Adipocyte (in vitro differentiated cells): ENCODE measurements at regions not wholly inside any gene's neighbourhood (a gene's known extent, or its start where the extent isn't known, plus 50 kb on each side); places are given as distances from the start of the nearest gene placed in this dataset.

Source experiments
- DNase-seq: peaks from one replicate; pipeline ENCODE4 v3.0.0-alpha.2; 2015; ENCODE audit warnings: low read depth
- H3K27me3 ChIP-seq: replicated peaks from 2 replicates; pipeline ENCODE4 v1.7.0; 2013; ENCODE audit warnings: mild to moderate bottlenecking, low read length, moderate library complexity; ENCODE audit not compliant: control insufficient read depth, insufficient read depth
- H3K36me3 ChIP-seq: 2 replicates; pipeline ENCODE4 v1.7.0; 2013; ENCODE audit warnings: low read length, mild to moderate bottlenecking, moderate library complexity; ENCODE audit not compliant: control insufficient read depth, insufficient read depth, severe bottlenecking
- H3K4me1 ChIP-seq: 2 replicates; pipeline ENCODE4 v1.7.0; 2013; ENCODE audit warnings: mild to moderate bottlenecking, low read length, moderate library complexity; ENCODE audit not compliant: control insufficient read depth, insufficient read depth
- H3K4me3 ChIP-seq: 2 replicates; pipeline ENCODE4 v1.7.0; 2013; ENCODE audit warnings: mild to moderate bottlenecking, low read length, moderate library complexity
- H3K9ac ChIP-seq: 2 replicates; pipeline ENCODE4 v1.7.0; 2013; ENCODE audit warnings: mild to moderate bottlenecking, low read length, moderate library complexity
- H3K9me3 ChIP-seq: 2 replicates; pipeline ENCODE4 v1.7.0; 2013; ENCODE audit warnings: mild to moderate bottlenecking, low read length, moderate library complexity; ENCODE audit not compliant: control insufficient read depth

GRCh38 chr14:34241185-34241711 lies 220.8 kb downstream of the SPTSSA start:
- no peaks in the 10 kb centered on the region for H3K36me3 ChIP-seq
- no peak overlapping the region for H3K4me3 ChIP-seq
- H3K27me3 ChIP-seq = peaks cover 26% of the 10 kb centered on the region
- H3K9me3 ChIP-seq = no peaks in the 10 kb centered on the region
- no peak for DNase-seq
- H3K4me1 ChIP-seq = no peaks in the 10 kb centered on the region
- no peak overlapping the region for H3K9ac ChIP-seq

GRCh38 chr14:34238610-34239009 lies 223.4 kb downstream of the SPTSSA start:
- H3K4me1 ChIP-seq = no peaks in the 10 kb centered on the region

GRCh38 chr14:34237677-34238076 lies 224.4 kb downstream of the SPTSSA start:
- Histone ChIP-seq H3K9me3 (no peaks in the 10 kb centered on the region), H3K4me3 (no peak overlapping the region)

More at GRCh38 chr14:34238610-34239009, 223.4 kb downstream of the SPTSSA start:
- H3K36me3 ChIP-seq = no peaks in the 10 kb centered on the region
- H3K9ac ChIP-seq = no peak overlapping the region
- no peaks in the 10 kb centered on the region for H3K9me3 ChIP-seq
- peaks cover 15% of the 10 kb centered on the region for H3K27me3 ChIP-seq
- DNase-seq = no peak
- no peak overlapping the region for H3K4me3 ChIP-seq

DNA sequence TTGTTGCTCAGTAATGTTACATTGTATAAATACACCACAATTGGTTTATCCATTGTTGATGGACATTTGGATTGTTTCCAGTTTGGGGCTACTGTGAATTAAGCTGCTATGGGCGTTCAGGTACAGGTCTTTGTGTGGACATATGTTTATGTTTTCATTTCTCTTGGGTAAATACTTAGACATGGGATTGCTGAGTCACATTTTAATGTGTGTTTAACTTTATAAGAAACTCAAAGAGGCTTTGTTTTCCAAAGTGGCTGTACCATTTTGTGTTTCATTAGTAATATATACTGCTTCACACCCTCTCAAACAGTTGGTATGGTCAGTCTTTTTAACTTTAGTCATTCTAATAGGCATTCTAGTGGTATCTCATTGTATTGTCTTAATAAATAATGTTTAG lies 225.0 kb downstream of the SPTSSA start:
- Histone ChIP-seq H3K36me3 (no peaks in the 10 kb centered on the region), H3K4me1 (no peaks in the 10 kb centered on the region), H3K4me3 (no peak overlapping the region), H3K9me3 (no peaks in the 10 kb centered on the region), H3K27me3 (peaks cover 7% of the 10 kb centered on the region), H3K9ac (no peak overlapping the region)
- DNase-seq = no peak

More at GRCh38 chr14:34237677-34238076, 224.4 kb downstream of the SPTSSA start:
- Histone ChIP-seq H3K27me3 (peaks cover 10% of the 10 kb centered on the region), H3K4me1 (no peaks in the 10 kb centered on the region), H3K9ac (no peak overlapping the region), H3K36me3 (no peaks in the 10 kb centered on the region)
- no peak for DNase-seq

GRCh38 chr14:34235643-34236300 lies 226.3 kb downstream of the SPTSSA start:
- Histone ChIP-seq H3K4me3 (no peak overlapping the region), H3K27me3 (no peaks in the 10 kb centered on the region), H3K9me3 (no peaks in the 10 kb centered on the region), H3K4me1 (no peaks in the 10 kb centered on the region), H3K9ac (no peak overlapping the region), H3K36me3 (no peaks in the 10 kb centered on the region)
- no peak for DNase-seq

DNA sequence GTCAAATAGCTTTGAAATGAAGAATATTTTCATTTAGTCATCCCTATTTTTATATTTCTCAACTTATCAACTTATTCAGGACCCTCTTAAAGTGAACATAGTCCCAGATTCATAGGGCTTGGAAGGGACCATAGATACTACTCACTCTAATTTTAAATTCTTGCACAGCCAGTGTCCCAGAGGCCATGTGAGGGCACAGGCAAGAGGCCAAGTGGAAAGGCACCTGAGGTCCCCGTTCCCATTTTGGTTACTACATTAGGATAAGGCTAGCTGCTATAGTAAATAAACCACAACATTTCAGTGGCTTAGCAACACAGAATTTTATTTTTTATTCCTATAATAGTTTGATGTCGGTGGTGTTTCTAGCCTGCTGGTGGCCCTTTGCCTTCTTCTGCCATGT lies 227.8 kb downstream of the SPTSSA start:
- no peak for DNase-seq
- H3K9ac ChIP-seq = no peak overlapping the region
- no peaks in the 10 kb centered on the region for H3K36me3 ChIP-seq
- H3K27me3 ChIP-seq = no peaks in the 10 kb centered on the region
- no peaks in the 10 kb centered on the region for H3K4me1 ChIP-seq
- H3K4me3 ChIP-seq = no peak overlapping the region
- H3K9me3 ChIP-seq = no peaks in the 10 kb centered on the region

DNA sequence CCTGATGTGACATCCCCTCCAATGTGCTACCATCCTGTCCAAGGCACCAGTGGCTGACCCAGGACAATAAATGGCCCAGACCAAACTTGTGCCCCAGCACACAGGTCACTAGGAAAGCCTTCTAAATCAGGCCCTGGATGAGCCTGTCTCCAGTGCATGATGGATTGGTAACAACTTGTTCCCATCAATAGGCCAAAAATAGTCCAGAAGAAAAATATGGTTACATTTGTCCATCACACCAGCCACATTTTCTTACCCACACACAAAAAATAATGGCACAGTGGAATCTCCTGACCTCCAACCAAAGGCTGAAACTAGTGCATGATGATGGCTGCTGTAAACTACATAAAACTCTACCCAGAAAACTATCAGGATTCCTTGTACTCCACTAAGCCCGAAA lies 228.4 kb downstream of the SPTSSA start:
- Histone ChIP-seq H3K9me3 (no peaks in the 10 kb centered on the region), H3K9ac (no peak overlapping the region), H3K27me3 (no peaks in the 10 kb centered on the region), H3K4me1 (no peaks in the 10 kb centered on the region), H3K4me3 (no peak overlapping the region), H3K36me3 (no peaks in the 10 kb centered on the region)
- no peak for DNase-seq

DNA sequence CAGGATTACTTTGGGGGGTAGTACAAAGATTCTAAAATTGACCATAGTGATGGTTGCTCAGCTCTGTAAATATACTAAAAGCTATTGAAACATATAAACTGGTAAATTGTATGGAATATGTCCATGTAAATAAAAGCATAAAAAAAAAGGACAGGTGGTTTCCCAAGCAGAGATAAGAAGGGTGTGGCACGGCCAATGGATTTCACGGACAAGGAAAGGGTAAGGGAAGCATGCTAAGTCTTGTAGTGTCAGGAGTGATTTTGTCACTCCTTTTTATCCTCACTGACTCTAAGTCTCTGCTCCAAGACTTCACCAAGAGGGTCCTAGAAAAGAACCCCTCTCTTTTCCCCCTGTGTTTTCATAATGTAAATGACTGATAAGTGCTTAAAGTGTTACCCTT lies 229.2 kb downstream of the SPTSSA start:
- Histone ChIP-seq H3K4me3 (no peak overlapping the region), H3K9me3 (no peaks in the 10 kb centered on the region), H3K36me3 (no peaks in the 10 kb centered on the region), H3K27me3 (no peaks in the 10 kb centered on the region), H3K4me1 (peaks cover 2% of the 10 kb centered on the region), H3K9ac (no peak overlapping the region)
- DNase-seq = no peak

DNA sequence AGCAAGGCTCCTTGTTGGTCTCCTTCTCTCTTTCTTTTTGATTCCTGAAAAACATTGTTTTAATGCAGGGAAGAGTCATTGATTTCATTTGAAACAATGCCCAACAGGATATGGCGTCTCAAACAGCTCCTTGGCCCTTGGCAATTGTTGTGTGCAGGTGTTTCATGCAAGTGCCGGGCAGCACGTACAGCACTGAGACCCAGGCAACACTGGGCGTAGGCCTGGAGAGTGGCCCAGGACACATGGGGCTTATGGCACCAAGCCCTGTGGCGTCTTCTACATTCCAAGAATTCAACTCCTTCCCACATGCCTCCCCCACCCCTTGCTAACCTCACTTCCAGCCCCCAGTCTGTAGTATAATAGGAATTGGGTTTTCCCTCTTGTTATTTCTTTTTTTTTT lies 230.4 kb downstream of the SPTSSA start:
- no peaks in the 10 kb centered on the region for H3K36me3 ChIP-seq
- H3K9me3 ChIP-seq = no peaks in the 10 kb centered on the region
- DNase-seq = no peak
- H3K27me3 ChIP-seq = no peaks in the 10 kb centered on the region
- no peak overlapping the region for H3K9ac ChIP-seq
- H3K4me3 ChIP-seq = no peak overlapping the region
- H3K4me1 ChIP-seq = peaks cover 2% of the 10 kb centered on the region

- Histone ChIP-seq H3K27me3 (no peaks in the 10 kb centered on the region), H3K4me1 (peaks cover 2% of the 10 kb centered on the region), H3K36me3 (no peaks in the 10 kb centered on the region), H3K4me3 (no peak overlapping the region), H3K9ac (no peak overlapping the region), H3K9me3 (no peaks in the 10 kb centered on the region)
- no peak for DNase-seq
Measured at GRCh38 chr14:34229140-34229539, 232.9 kb downstream of the SPTSSA start.

DNA sequence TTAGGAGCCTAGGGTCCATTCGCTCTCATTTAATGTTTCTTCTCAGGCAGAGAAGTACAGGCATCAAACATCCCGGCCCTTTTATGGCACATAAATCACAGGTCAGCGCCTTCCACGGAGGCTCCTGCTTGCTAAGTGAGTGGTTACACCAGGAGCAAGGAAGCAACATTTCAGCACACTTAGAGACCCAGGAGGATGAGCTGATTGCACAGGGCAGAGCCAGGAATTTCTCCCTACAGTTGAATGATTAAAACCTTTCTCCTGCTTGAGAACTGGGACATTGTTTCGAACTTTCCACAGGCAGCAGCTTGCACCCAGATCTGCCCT lies 233.4 kb downstream of the SPTSSA start:
- H3K4me1 ChIP-seq = peaks cover 6% of the 10 kb centered on the region
- H3K36me3 ChIP-seq = no peaks in the 10 kb centered on the region
- no peak overlapping the region for H3K9ac ChIP-seq
- H3K4me3 ChIP-seq = no peak overlapping the region
- H3K9me3 ChIP-seq = no peaks in the 10 kb centered on the region
- H3K27me3 ChIP-seq = no peaks in the 10 kb centered on the region
- no peak for DNase-seq
